OCI-LY3 (cell line): ENCODE measurements at regions not wholly inside any gene's neighbourhood (a gene's known extent, or its start where the extent isn't known, plus 50 kb on each side); places are given as distances from the start of the nearest gene placed in this dataset.

Experiments used
- H2AFZ ChIP-seq: fragments of 200-600, 300-600 bp; shearing (Covaris generic); 2 replicates; pipeline ENCODE4 v1.6.0; 2014; ENCODE audit warnings: antibody characterized with exemption, low read depth, low read length
- H3K27ac ChIP-seq: fragments of 200-600, 300-600 bp; sonication (generic); 2 replicates; pipeline ENCODE4 v1.5.1; 2014; ENCODE audit warnings: mild to moderate bottlenecking, low read length, moderate library complexity, mixed read lengths
- H3K27me3 ChIP-seq: fragments of 200-600, 300-600 bp; sonication (generic); 2 replicates; pipeline ENCODE4 v1.6.1; 2014; ENCODE audit warnings: low read depth, low read length, mixed read lengths
- H3K36me3 ChIP-seq: fragments of 200-600, 300-600 bp; sonication (generic); replicated peaks from 2 replicates; pipeline ENCODE3; 2014; ENCODE audit warnings: low read depth, low read length, mixed read lengths
- H3K4me1 ChIP-seq: fragments of 300-600, 200-600 bp; sonication (generic); 2 replicates; pipeline ENCODE4 v1.6.1; 2014; ENCODE audit warnings: low read length, mixed read lengths
- H3K4me2 ChIP-seq: fragments of 200-600, 300-600 bp; sonication (generic); 2 replicates; pipeline ENCODE4 v1.6.1; 2014; ENCODE audit warnings: low read length, mixed read lengths
- H3K4me3 ChIP-seq: fragments of 300-600, 200-600 bp; sonication (generic); 2 replicates; pipeline ENCODE4 v1.5.1; 2014; ENCODE audit warnings: antibody characterized with exemption, mild to moderate bottlenecking, low read length, moderate library complexity
- H3K79me2 ChIP-seq: fragments of 300-600, 200-600 bp; shearing (Covaris generic); 2 replicates; pipeline ENCODE4 v1.6.1; 2014; ENCODE audit warnings: mild to moderate bottlenecking, low read length, mixed read lengths
- H3K9ac ChIP-seq: fragments of 300-600, 200-600 bp; shearing (Covaris generic); 2 replicates; pipeline ENCODE4 v1.6.0; 2014; ENCODE audit warnings: mild to moderate bottlenecking, low read length, moderate library complexity
- H3K9me3 ChIP-seq: fragments of 200-600, 300-600 bp; shearing (Covaris generic); 2 replicates; pipeline ENCODE4 v1.6.1; 2014; ENCODE audit warnings: low read length, mixed read lengths; ENCODE audit not compliant: insufficient read depth
- H4K20me1 ChIP-seq: fragments of 200-600, 300-600 bp; sonication (generic); 2 replicates; pipeline ENCODE4 v1.6.1; 2016; ENCODE audit warnings: low read length, mixed read lengths; ENCODE audit not compliant: insufficient read depth
- CTCF ChIP-seq: fragments of 200-600, 300-600 bp; sonication (generic); IDR thresholded peaks from 2 replicates; pipeline ENCODE4 v1.5.1; 2014; ENCODE audit warnings: antibody characterized with exemption, low read length, low read depth
- EZH2phosphoT487 ChIP-seq: fragments of 200-600 bp; shearing (Covaris generic); IDR thresholded peaks from 2 replicates; pipeline ENCODE4 v1.6.1; 2018; ENCODE audit warnings: antibody characterized with exemption, mixed run types, low read depth

DNA sequence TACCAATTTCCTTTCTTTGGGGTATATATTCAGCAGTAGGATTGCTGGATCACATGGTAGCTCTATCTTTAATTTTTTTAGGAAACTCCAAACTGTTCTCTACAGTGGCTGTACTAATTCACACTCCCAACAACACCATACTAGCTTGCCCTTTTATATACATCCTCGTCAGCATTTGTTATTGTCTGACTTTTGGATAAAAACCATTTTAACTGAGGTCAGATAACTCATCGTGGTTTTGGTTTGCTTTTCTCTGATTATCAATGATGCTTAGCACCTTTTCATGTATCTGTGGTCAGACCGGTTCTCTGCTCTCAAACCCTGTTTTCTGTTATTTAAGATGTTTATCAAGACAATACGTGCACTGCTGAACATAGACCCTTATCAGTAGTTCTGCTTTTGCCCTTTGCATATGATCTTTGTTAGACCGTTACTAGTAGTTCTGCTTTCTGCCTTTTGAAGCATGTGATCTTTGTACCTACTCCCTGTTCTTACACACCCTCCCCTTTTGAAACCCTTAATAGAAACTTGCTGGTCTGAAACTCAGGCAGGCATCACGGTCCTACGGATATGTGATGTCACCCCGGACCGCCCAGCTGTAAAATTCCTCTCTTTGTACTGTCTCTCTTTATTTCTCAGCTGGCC lies 474.3 kb downstream of the RSL24D1 start:
- Histone ChIP-seq H3K36me3 (no peaks in the 10 kb centered on the region), H3K4me3 (no peak overlapping the region), H3K79me2 (no peaks in the 10 kb centered on the region), H3K9me3 (peaks cover 7% of the 10 kb centered on the region; the same call in 1 of the 2 replicates), H3K9ac (no peak overlapping the region), H3K4me2 (no peak overlapping the region), H2AFZ (no peak overlapping the region), H3K4me1 (peaks cover 7% of the 10 kb centered on the region), H4K20me1 (no peaks in the 10 kb centered on the region), H3K27me3 (no peaks in the 10 kb centered on the region), H3K27ac (no peak overlapping the region)
- TF ChIP-seq CTCF = no peak
- TF ChIP-seq EZH2phosphoT487 = no peak

- Histone ChIP-seq H3K4me2 (no peak overlapping the region), H3K36me3 (no peaks in the 10 kb centered on the region), H3K4me1 (peaks cover 7% of the 10 kb centered on the region), H3K27me3 (no peaks in the 10 kb centered on the region), H4K20me1 (no peaks in the 10 kb centered on the region), H3K9ac (no peak overlapping the region), H3K9me3 (peaks cover 7% of the 10 kb centered on the region; the same call in 1 of the 2 replicates), H3K79me2 (no peaks in the 10 kb centered on the region), H2AFZ (no peak overlapping the region), H3K4me3 (no peak overlapping the region), H3K27ac (no peak overlapping the region)
- no peak for TF ChIP-seq EZH2phosphoT487
- TF ChIP-seq CTCF = no peak
These were observed 477.4 kb downstream of the RSL24D1 start for GRCh38 chr15:54719325-54719724.

GRCh38 chr15:54707805-54708752 lies 488.7 kb downstream of the RSL24D1 start:
- Histone ChIP-seq H2AFZ (no peak overlapping the region), H3K4me3 (no peak overlapping the region), H3K36me3 (no peaks in the 10 kb centered on the region), H3K9me3 (no peaks in the 10 kb centered on the region), H3K79me2 (no peaks in the 10 kb centered on the region), H4K20me1 (no peaks in the 10 kb centered on the region), H3K27me3 (no peaks in the 10 kb centered on the region), H3K4me2 (no peak overlapping the region), H3K4me1 (no peaks in the 10 kb centered on the region), H3K9ac (no peak overlapping the region), H3K27ac (no peak overlapping the region)
- TF ChIP-seq CTCF (no peak), EZH2phosphoT487 (no peak)

DNA sequence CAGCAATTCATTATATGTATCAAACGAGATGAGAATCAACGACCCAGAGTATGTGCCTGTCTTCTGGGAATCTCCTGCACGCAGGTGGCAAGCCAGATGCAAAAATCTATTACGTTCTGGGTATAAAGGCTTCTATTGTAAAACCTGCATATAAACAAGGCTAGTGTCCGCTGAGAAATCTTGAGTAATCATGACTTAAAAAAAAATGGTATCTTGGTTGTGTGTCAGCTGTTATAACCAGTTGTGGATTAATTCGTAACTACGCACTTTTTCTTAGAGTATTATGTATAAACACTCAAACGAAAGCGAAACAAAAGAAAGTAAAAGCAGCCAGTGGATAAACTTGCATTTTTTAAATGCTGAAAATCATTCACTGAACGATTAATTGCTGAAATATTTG lies 509.1 kb downstream of the RSL24D1 start:
- no peaks in the 10 kb centered on the region for H3K4me1 ChIP-seq
- H3K4me2 ChIP-seq = no peak overlapping the region
- H3K27ac ChIP-seq = no peak overlapping the region
- no peaks in the 10 kb centered on the region for H3K27me3 ChIP-seq
- H2AFZ ChIP-seq = no peak overlapping the region
- no peaks in the 10 kb centered on the region for H3K36me3 ChIP-seq
- H3K4me3 ChIP-seq = no peak overlapping the region
- H4K20me1 ChIP-seq = no peaks in the 10 kb centered on the region
- no peaks in the 10 kb centered on the region for H3K9me3 ChIP-seq
- H3K9ac ChIP-seq = no peak overlapping the region
- no peaks in the 10 kb centered on the region for H3K79me2 ChIP-seq
- TF ChIP-seq EZH2phosphoT487 = no peak
